ENCODE measurements at regions not wholly inside any gene's neighbourhood (a gene's known extent, or its start where the extent isn't known, plus 50 kb on each side); places are given as distances from the start of the nearest gene placed in this dataset.

DNA sequence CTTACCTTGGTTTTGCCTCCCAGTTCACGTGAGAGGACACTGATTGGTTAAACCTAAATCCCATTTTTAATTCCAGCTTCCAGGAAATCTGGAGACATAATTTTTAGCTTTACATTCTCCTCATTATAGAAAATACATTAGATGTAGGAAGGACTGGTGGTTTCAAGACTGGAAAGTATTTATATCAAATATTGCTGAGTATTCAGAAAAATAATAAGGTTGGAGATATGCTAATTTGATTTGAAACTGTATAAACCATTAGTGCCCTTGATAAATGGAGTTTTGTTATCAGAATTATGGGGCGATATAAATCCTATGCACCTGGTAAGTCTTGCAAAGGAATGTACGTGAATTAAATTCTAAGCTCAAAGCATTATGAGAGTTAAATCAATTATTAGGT lies 218.0 kb upstream of the ADGRL4 start:
- Mint-ChIP-seq H3K36me3 (ENCODE audit: low read depth) (no peaks in the 10 kb centered on the region), H3K4me3 (no peak overlapping the region), H3K9me3 (peaks cover 11% of the 10 kb centered on the region), H3K27me3 (no peaks in the 10 kb centered on the region), H3K4me1 (no peaks in the 10 kb centered on the region), H3K27ac (no peak overlapping the region)
- no peak for ATAC-seq (ENCODE audit: low read depth)
- CTCF ChIA-PET = no interaction called here
- DNase-seq = no peak
- no peak for TF ChIP-seq CTCF (IDR thresholded peaks at IDR 0.05)
- intact Hi-C loops (cut with micrococcal nuclease) = no loop called here
- POLR2A ChIA-PET = no interaction called here

DNA sequence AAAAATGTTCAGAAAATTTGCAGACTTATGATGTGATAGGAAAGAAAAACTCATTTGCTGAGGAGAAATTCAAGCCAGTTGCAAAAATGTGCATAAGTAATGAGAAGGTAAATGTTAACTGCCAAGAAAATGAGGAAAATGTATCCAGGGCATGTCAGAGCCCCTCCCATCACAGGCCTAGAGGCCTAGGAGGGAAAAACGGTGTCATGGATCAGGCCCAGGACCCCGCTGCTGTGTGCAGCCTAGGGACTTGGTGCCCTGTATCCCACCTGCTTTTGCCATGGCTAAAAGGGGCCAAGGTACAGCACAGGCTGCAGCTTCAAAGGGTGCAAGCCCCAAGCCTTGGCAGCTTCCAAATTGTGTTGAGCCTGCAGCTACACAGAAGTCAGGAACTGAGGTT lies 214.0 kb upstream of the ADGRL4 start:
- ChIA-PET POLR2A (no interaction called here), CTCF (no interaction called here)
- no peaks in the 10 kb centered on the region for H3K36me3 Mint-ChIP-seq (ENCODE audit: low read depth)
- no peak overlapping the region for H3K27ac Mint-ChIP-seq
- intact Hi-C loops (cut with micrococcal nuclease) = no loop called here
- no peaks in the 10 kb centered on the region for H3K27me3 Mint-ChIP-seq
- H3K9me3 Mint-ChIP-seq = peaks cover 11% of the 10 kb centered on the region
- no peaks in the 10 kb centered on the region for H3K4me1 Mint-ChIP-seq
- DNase-seq (no peak), ATAC-seq (ENCODE audit: low read depth) (no peak)
- no peak overlapping the region for H3K4me3 Mint-ChIP-seq
- no peak for TF ChIP-seq CTCF (IDR thresholded peaks at IDR 0.05)

- ATAC-seq (ENCODE audit: low read depth) (no peak), DNase-seq (no peak)
- Mint-ChIP-seq H3K9me3 (peaks cover 6% of the 10 kb centered on the region), H3K4me3 (no peak overlapping the region), H3K27me3 (no peaks in the 10 kb centered on the region), H3K4me1 (no peaks in the 10 kb centered on the region), H3K36me3 (ENCODE audit: low read depth) (no peaks in the 10 kb centered on the region), H3K27ac (no peak overlapping the region)
- intact Hi-C loops (cut with micrococcal nuclease) = no loop called here
- CTCF ChIA-PET = no interaction called here
- no peak for TF ChIP-seq CTCF (IDR thresholded peaks at IDR 0.05)
- POLR2A ChIA-PET = no interaction called here
These were observed 208.8 kb upstream of the ADGRL4 start for GRCh38 chr1:79215311-79215710.

- ChIA-PET CTCF (no interaction called here), POLR2A (no interaction called here)
- DNase-seq = no peak
- Mint-ChIP-seq H3K27me3 (no peaks in the 10 kb centered on the region), H3K36me3 (ENCODE audit: low read depth) (no peaks in the 10 kb centered on the region), H3K9me3 (no peaks in the 10 kb centered on the region), H3K4me1 (no peaks in the 10 kb centered on the region), H3K27ac (no peak overlapping the region), H3K4me3 (no peak overlapping the region)
- intact Hi-C loops (cut with micrococcal nuclease) = no loop called here
- no peak for ATAC-seq (ENCODE audit: low read depth)
- TF ChIP-seq CTCF (IDR thresholded peaks at IDR 0.05) = no peak
These were observed 201.3 kb upstream of the ADGRL4 start for GRCh38 chr1:79207786-79208185.

DNA sequence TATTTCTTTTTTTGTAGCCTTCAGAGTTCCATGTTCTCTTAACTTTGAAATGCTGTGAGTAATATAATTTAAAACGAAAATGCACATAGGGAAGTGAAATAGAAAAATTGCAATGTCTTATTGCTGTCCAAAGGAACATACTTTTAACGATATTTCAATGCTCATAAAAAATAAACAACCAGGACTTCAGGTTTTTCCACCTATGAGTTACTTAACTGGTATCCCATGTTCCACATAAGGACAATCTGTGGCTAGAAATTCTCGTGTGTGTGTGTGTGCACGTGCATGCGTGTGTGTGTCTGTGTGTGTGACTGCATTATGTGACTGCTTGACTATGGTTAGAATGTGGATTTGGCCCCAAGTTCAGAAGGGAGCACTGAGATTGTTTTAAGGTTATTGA lies 200.8 kb upstream of the ADGRL4 start:
- H3K27ac Mint-ChIP-seq = no peak overlapping the region
- no peaks in the 10 kb centered on the region for H3K9me3 Mint-ChIP-seq
- DNase-seq (no peak), ATAC-seq (ENCODE audit: low read depth) (no peak)
- no peaks in the 10 kb centered on the region for H3K4me1 Mint-ChIP-seq
- POLR2A ChIA-PET = no interaction called here
- no peaks in the 10 kb centered on the region for H3K36me3 Mint-ChIP-seq (ENCODE audit: low read depth)
- CTCF ChIA-PET = no interaction called here
- H3K4me3 Mint-ChIP-seq = no peak overlapping the region
- no peak for TF ChIP-seq CTCF (IDR thresholded peaks at IDR 0.05)
- no peaks in the 10 kb centered on the region for H3K27me3 Mint-ChIP-seq
- intact Hi-C loops (cut with micrococcal nuclease) = no loop called here
